DMS114 treated with DMSO at 0.1 percent for 48 hours (cell line): ENCODE measurements at regions not wholly inside any gene's neighbourhood (a gene's known extent, or its start where the extent isn't known, plus 50 kb on each side); places are given as distances from the start of the nearest gene placed in this dataset.

ENCODE experiments used
- DNase-seq: peaks from one replicate; lab custom pipeline; 2025; ENCODE audit not compliant: unreplicated experiment; lab: John Stamatoyannopoulos, UW

DNA sequence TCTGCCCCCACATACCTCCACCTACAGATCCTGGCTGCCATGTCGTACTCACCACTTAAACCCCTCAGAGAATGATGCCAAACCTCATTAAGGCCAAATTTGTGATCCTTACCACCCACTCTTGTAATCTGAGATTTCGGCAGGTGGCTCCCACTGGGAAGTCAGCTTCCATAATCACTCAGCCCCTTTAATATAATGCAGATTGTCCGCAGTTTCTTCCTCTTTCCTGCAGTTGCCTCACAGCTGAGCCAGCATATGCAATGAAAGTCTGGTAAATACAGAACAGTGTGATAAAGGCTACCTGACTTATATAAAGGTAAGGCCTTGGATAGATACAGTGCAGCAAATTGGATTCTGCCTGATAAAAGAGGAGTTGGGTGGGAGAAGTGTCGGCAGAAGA, 515.2 kb upstream of the TENM4 start:
- no peak for DNase-seq

DNA sequence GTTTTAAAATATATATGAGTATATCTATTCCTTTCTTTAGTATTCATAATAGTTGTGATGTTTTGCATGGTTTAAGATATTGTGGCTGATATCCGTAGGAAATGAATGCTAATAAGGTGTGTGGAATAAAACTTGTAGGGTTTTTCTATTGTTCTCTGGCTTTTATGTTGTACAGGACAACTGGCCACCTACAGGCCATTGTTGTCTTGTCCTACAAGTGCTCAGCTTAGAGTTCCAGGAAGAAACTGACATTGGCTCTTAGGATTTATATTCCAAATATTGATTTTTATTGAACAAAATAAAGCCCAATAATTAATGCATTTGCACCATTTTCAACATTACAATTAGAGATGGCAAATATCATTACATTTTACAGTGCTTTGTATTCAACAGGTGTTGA, 512.8 kb upstream of the TENM4 start:
- no peak for DNase-seq

DNA sequence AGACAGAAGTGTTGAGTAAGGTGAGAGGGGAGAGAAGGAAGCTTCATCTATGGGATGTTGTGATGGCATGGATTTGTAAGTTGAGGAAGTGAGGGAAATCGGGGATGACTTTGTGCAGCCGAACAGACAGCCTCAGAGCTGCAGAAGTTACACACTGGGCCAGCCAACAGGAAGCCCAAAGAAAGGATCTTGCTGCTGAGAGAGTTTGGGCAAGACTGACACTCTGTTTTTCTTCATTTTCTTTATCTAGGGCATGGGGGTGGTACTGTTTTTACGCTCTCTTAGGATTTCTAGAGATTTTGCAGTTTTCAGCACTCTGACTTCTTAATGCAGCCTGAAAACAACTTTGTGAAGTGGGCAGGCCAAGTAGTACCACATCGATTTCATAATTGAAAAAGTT, 509.9 kb upstream of the TENM4 start:
- DNase-seq: no peak

DNA sequence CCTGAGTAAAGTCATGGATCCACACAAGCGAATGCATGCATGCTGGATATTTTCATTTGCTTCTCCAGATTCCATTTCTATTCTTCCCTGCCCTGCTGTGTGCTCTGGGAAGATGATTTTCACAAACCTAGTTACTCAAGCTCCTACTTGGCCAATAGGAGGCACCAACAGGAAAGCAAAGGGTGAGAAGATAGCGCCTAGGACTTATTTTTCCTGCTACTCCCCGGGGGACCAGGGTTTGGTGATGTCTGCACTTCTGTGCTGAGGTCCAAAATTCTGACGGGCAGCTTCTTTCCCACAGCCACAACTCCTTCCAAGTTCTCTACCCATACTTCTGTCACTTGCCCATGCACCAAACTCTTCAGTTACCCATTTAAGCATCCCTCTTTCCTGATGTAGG, 509.3 kb upstream of the TENM4 start:
- no peak for DNase-seq

DNA sequence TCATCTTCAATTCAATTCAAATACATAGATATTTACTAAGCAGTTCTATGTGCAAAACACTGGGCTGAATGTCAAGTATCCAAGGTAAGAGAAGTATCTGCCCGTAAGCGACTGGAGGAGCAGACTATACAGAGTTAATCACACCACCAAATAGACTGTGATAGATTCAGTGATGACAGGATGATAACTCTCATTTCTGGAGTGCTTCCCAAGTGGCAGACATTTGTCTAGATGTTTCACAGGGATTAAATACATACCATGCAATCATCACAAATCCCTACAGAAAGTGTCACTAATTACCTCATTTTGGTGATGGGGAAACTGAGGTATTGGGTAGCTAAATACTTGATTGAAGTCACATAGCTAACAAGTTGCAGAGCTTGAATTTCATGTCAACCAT, 508.7 kb upstream of the TENM4 start:
- DNase-seq: no peak

DNA sequence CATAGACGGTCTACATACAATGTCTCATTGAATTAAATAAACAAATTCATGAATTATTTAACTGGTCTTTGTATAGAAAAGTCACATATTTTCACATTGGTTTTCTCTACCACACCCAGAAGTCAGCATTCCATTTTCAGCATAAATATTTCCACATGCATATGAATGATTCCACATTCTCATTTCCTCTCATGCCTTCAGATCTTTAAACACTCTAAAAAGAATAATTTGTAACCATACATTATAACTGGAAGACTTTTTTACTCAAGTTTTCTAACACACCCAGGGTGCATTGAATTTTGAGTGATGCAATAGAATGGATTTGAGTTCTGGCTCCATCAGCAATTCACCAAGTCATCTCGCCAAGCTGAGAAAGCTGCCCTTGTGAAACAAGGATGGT, 501.8 kb upstream of the TENM4 start:
- DNase-seq: no peak

DNA sequence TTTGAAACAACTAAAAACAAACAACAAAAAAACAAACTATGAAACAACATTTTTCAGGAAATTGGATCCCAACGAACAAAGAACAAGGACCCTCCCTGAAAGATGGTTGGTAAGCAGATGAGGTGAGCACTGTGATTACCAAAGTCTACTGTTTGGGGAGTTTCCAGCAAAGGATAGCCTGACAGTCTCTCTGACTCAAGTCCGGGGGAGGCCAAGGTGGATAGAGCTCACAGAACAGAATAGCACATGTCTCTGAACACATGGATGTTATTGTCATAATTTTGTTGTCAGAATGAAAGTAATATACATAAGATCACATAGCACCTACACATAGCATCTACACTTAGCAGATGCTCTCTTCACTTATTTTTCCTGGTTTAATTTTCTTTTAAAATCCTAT, 501.3 kb upstream of the TENM4 start:
- DNase-seq: no peak

DNA sequence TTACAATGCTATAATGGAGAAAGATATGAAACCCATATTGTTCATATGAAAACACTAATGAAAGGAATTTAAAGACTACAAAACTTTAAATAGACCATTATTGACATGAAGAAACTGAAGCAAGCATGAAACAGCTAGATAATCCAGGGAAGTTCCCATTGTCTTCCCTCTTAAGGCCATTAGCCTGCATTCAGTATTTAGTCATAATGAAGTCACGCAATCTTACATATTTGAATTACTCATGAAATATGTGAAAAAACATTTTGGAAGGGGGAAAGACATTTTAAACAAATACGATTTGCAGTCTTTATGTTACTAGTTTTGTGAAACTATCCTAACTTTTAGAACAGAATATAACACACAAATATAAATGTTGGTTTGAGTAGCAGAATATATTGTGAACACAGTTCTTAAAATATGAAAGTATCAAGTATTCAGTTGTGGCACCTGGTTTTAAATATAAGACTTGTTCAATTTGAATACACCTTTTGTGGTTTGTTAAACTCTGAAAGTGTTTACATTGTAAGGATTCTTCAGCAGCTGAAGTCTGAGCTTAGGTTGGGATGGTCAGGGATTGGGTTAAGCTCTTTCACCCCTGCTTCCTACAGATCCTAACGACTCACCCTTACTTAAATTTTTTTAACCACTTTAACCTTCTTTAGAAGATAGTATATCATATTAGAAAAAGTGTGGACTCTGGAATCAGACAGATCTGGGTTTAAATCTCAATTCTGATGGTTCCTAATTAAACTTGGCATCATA, 500.3 kb upstream of the TENM4 start:
- no peak for DNase-seq

DNA sequence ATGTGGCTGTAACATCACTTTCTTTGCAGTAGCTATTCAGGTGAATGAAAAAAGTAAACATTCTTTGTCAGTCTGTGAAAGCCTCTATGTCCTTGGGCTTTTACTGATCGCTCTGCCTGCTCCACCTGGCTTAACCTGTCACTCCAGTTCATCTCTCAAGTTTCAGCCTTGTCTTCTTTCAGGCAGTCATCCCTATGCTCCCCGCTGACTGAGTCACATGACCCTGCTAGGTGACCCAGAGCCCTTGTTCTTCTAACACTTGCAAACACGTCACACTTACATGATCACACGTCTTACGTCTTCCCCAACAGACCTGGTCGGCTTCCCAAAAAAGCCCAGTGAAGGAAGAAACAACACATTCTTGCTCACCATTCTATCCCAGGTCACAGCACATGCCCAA, 499.3 kb upstream of the TENM4 start:
- no peak for DNase-seq

DNA sequence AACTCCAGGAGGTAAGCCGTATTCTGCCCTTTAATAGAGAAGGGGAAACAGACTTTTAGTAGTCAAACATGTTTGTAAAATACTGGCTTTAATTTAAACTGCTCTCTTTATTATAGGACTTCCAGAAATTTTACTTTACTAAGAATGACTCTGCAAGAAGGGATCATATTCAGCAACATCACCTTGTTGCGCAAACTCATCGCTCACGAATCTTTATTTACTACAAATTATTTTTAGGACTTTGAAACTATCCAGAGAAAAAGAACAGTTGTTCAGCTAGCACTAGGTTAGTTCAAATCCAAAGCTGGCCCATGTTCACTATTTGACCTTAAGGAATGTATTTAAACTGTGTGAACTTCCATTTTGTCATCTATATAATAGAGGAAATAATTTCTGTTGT, 498.3 kb upstream of the TENM4 start:
- DNase-seq: no peak

DNA sequence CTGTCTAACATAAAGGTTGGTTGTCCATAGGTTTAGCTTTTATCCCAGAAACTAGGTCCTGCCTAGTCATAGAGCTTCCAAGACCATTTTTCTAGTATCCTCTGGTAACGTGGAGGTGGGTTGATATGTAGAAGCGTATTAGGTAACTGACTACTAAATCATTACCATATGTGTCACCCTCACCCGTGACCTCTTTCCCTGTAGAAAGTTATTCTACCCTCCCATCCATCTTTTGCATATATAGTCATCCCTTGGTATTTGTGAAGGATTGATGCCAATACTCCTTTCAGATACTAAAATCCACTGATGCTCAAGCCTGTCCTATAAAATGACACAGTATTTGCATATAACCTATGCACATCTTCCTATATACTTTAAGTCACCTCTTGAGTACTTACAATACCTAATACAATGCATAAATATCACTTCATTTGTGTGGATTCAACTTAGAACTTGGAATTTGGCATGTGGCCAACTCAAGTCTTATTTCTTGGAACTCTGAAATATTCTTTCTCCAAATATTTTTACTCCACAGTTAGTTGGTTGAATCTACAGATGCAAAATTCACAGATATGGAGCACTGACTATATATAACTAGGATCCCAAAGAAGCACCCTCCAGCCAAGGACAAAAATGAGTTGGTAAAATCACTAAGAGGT, 497.0 kb upstream of the TENM4 start:
- no peak for DNase-seq

DNA sequence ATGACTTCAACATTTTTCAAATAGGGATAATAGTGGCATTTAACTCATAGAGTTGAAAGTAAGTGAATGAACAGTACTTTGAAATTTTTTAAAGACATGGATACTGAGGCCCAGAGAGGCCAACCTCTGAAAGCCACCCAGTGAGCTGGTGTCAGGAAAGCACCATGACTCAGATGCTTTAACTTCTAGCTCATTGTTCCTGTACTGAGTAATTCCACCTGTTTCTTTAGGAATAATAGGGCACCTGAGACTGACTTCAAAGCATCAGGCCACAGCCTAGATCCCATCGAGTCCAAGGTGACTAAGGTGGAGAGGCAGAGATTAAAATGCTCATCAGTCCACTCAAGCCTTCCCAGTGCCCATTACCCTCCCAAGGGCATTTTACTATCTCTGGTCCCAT, 491.8 kb upstream of the TENM4 start:
- DNase-seq: no peak

DNA sequence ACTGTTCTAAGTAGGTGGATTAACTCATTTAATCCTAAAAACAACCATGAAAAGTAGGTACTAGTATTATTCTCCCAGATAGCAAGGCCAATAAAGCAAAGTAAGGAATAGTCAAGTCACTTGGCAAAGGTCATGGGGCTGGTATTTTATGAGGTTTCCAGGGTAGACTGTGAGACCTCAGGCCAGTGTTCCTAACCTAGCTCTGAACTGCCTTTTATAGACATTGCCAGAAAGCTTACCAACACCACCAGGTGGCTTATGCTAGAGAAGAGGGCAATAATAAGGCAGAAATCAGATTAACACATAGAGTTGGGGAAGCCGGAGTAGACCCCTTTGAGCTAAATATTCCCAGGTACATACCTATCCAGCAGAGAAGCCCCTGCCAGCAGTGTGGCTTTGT, 490.9 kb upstream of the TENM4 start:
- DNase-seq: no peak

DNA sequence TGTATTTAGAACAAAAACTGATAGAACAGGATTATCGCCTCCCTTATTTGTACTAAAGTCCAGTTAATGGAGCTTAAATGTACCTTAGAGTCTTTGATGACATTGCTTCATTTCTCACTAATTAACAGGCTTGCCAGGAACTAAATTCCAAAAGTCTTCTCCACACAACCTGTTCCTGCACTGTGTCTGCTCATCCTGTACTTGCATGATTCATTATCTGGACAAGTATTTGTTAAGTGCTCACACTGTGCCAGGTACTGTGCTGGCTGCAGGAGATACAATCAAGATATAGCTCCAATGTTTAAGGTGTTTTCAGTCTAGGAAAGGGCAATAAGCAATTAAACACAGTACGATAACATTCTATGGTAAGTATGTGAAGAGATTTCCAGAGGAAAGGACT, 485.9 kb upstream of the TENM4 start:
- DNase-seq: no peak

DNA sequence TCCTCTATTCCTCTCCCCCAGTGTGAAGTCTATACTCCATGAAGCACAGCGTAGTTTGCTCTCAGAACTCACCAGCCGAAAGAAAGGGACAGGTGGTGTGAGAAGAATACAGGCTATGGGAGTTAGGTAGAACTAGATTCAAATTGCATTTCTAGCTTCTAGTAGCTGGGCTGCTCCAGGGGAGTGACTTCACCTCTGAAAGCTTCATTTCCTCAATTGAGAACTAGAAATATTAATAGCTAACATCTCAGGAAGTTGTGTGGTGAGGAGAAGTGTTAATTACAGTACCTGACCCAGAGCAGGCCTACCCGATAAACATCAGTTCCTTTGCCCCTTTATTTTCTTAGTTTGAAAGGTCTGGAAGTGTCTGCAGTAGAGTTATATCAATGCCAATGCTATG, 484.7 kb upstream of the TENM4 start:
- DNase-seq: no peak

DNA sequence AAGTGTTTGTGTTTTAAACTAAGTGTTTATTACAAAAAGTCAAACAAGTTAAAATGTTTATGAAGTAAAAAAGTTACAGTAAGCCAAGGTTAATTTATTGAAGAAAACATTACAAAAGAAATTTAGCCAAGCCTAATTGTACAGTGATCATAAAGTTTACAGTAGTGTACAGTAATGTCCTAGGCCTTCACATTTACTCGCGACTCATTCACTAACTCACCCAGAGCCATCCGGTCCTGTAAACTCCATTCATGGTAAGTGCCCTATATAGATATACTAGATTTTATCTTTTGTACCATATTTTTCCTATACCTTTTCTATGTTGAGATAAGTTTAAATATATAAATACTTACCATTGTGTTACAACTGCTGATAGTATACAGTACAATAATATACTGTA, 481.8 kb upstream of the TENM4 start:
- DNase-seq: no peak

DNA sequence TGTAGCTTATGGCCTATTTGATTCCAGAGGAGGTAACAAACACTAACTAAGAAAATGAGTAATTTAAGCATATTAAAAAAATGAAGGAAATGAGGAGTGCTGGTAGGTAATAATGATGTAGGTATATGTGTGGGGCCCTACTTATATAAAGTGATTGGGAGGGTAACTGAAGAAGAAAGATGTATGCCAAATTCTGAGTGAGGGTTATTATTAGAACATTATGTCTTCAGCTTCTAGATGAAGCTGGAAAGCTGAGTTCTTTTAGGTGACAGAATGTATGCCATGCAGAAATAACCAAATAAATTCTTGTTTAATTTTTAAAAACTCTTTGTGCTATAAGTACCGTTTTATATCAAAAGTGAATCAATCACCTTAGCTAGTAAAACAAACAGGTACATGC, 479.6 kb upstream of the TENM4 start:
- DNase-seq: no peak

DNA sequence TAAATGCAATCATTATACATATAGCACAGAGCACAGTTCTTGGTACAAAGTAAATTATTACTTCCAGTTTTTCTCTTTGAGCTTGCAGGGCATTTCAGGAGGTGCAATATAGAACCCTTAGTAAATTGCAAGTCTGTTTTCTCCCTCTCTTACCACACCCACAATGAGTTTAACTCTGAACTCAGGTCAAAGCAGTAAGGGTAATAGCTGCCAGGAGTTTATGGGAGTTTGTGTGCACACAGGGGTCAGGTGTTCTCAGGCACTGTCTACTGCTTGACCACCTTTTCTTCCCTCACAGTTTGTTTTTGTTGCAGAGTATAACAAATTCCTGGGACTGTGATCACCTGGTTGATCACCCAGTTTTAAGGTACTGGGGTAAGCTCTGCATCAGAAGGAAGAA, 478.5 kb upstream of the TENM4 start:
- DNase-seq: no peak

DNA sequence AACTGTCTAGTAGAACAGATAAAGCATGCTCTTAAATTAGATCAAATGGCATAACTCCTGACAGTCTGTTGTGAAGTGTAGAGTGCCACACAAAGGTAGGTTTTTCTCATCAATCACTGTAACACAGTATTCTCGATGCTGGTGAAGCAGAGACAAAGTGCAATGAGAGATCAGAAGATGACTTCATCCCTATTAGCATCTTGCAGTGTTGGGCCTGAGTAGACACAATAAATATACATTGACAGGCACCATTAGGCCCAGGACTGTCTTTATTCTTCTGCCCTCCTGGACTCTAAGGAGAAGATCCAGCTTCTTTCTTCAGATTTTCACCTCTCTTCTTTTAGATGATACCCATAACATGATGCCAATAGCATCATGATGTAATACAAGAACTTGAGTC, 478.0 kb upstream of the TENM4 start:
- DNase-seq: no peak

DNA sequence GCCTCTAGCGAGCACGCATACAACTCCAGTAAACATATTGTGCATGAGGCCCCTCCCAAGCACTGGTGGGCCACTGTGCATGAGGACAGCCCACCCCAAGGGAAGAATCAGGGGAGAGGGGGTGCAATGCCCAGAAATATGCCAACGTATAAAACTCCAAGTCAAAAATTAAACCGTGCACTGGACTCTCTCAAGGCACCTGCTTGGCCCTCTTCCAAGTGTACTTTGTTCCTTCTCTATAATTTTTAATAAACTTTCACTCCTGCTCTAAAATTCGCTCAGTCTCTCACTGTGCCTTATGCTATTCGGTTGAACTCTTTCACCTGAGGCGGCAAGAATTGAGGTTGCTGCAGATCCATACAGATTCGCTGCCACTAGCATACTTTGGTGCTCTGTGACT, 465.3 kb upstream of the TENM4 start:
- no peak for DNase-seq

DNA sequence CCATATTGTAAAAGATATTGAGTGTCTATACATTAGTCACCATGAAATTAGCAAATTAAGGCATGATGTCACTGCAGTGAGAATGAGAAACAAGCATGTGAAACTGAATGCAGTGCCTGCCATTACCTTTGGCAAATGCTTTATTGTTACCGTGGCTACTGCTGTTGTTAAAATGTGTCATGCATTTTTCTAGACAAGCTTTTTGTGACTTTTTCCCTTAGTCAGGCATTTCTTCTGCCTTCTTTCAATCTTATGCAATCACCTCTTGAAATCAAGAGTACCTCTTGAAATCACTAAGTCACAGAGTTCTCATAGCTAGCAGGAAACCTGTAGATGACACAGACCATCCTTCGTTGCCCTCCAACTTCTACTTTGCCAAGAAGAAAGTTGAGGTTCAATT, 461.7 kb upstream of the TENM4 start:
- no peak for DNase-seq

DNA sequence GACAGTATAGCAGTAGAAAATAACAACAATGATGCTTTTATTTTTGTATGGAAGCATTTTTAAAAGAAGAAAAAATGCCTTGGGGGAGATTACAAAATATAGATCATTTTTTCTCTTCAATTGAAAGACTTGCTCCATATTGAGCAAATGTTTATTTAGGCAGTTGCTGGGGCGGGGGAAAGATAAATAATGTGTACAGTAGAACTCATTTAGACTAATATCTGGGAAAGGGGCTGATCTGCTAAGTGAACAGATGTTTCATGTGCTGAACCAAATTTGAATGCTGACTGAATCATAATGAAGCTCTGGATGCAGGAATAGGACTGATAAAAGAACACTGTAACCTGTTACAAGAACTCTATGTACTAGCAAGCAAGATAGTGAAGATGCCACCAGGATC, 457.1 kb upstream of the TENM4 start:
- DNase-seq: no peak

DNA sequence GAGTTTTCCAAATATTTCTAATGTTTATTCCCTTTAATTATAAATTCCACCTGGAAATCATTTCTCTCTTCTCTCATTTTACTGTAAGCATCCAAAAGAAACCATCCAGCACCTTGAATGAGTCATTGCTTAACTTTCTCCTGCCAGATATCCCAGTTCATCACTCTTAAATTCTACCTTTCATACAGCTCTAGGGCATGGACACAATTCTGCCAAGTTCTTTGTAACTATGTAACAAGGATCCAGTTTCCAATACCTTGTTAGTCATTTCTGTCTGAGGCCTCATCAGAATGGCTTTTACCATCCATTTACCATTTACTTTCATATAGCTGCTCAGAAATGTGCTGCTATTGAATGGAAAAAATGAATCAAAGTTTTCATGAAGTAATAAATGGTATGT, 455.4 kb upstream of the TENM4 start:
- no peak for DNase-seq
